ACHN (cell line): ENCODE measurements at regions not wholly inside any gene's neighbourhood (a gene's known extent, or its start where the extent isn't known, plus 50 kb on each side); places are given as distances from the start of the nearest gene placed in this dataset.

Source experiments
- DNase-seq: peaks from one replicate; pipeline ENCODE4 v3.0.0-alpha.2; 2015
- in situ Hi-C: cut with HindIII; loops from 2 replicates; pipeline ENCODE4 v1.10.0; 2017; ENCODE audit warnings: low sequenced_read_pairs, low pct_ligation_motif_present, low pct_unique_long_range_greater_than_20kb

- no peak for DNase-seq
- in situ Hi-C loops = no loop called here
Measured at GRCh38 chr1:95686217-95686616, 452.2 kb downstream of the RWDD3 start.

GRCh38 chr1:95699149-95699953 is 465.3 kb downstream of the RWDD3 start:
- DNase-seq = no peak
- in situ Hi-C loops = no loop called here

GRCh38 chr1:95701450-95702173 is 467.6 kb downstream of the RWDD3 start:
- in situ Hi-C loops = no loop called here
- DNase-seq = no peak

- in situ Hi-C loops = no loop called here
Measured at GRCh38 chr1:95703046-95703445, 469.0 kb downstream of the RWDD3 start.

GRCh38 chr1:95716097-95716496 is 482.1 kb downstream of the RWDD3 start:
- in situ Hi-C loops = no loop called here
- DNase-seq = no peak

More at GRCh38 chr1:95703046-95703445, 469.0 kb downstream of the RWDD3 start:
- no peak for DNase-seq

- in situ Hi-C loops = no loop called here
- no peak for DNase-seq
Measured at GRCh38 chr1:95716550-95716949, 482.5 kb downstream of the RWDD3 start.

GRCh38 chr1:95723346-95723745 is 489.3 kb downstream of the RWDD3 start:
- no peak for DNase-seq
- in situ Hi-C loops = no loop called here

- DNase-seq = no peak
- in situ Hi-C loops = no loop called here
Measured at GRCh38 chr1:95728841-95729240, 494.8 kb downstream of the RWDD3 start.

- DNase-seq = no peak
- in situ Hi-C loops = no loop called here
Measured at GRCh38 chr1:95730986-95731385, 497.0 kb downstream of the RWDD3 start.

- no peak for DNase-seq
- in situ Hi-C loops = no loop called here
Measured at GRCh38 chr1:95731466-95731865, 497.5 kb downstream of the RWDD3 start.

GRCh38 chr1:95733031-95733430 is 499.0 kb downstream of the RWDD3 start:
- in situ Hi-C loops = no loop called here
- no peak for DNase-seq

GRCh38 chr1:95733671-95734070 is 499.7 kb downstream of the RWDD3 start:
- in situ Hi-C loops = no loop called here
- no peak for DNase-seq

- DNase-seq = no peak
- in situ Hi-C loops = no loop called here
Measured at GRCh38 chr1:95734560-95734959, 500.6 kb downstream of the RWDD3 start.

GRCh38 chr1:95742591-95743089 is 508.6 kb downstream of the RWDD3 start:
- DNase-seq = no peak
- in situ Hi-C loops = no loop called here

- no peak for DNase-seq
- in situ Hi-C loops = no loop called here
Measured at GRCh38 chr1:95744731-95745130, 510.7 kb downstream of the RWDD3 start.

- no peak for DNase-seq
- in situ Hi-C loops = no loop called here
Measured at GRCh38 chr1:95752515-95753381, 518.7 kb downstream of the RWDD3 start.

GRCh38 chr1:95753382-95754016 is 519.5 kb downstream of the RWDD3 start:
- no peak for DNase-seq
- in situ Hi-C loops = no loop called here

- DNase-seq = no peak
- in situ Hi-C loops = no loop called here
Measured at GRCh38 chr1:95754412-95754811, 520.4 kb downstream of the RWDD3 start.
